ENCODE measurements at regions not wholly inside any gene's neighbourhood (a gene's known extent, or its start where the extent isn't known, plus 50 kb on each side); places are given as distances from the start of the nearest gene placed in this dataset.

DNA sequence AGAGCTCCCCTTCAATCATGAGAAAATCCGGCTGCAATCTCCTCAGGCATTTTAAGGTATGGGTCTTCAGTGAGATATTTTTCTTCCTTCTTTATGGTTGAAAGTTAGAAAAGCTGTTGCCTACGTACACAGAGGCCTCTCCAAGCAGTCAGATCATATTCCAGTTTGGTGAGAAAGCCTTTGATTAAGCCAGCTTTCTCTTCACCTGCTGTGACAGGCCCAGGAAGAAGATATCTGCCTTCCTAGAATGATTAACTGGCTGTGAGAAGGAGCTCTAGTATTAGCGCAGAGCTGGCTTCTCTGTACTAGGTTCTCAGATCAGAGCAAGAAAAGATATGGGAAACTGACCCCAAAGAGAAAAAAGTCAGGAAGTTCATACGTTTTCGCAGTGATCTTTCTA, 585.0 kb upstream of the CHAC2 start:
- H3K27ac ChIP-seq: no peak overlapping the region
- no peak for TF ChIP-seq CTCF (IDR thresholded peaks at IDR 0.05)
- no peak for TF ChIP-seq EP300 (IDR thresholded peaks at IDR 0.05)
- no peak for TF ChIP-seq POLR2A (IDR thresholded peaks at IDR 0.05)
- no peak for TF ChIP-seq POLR2AphosphoS5 (IDR thresholded peaks at IDR 0.05)
- 62% methylated on average over 5 of the region's 5 CpGs for WGBS

DNA sequence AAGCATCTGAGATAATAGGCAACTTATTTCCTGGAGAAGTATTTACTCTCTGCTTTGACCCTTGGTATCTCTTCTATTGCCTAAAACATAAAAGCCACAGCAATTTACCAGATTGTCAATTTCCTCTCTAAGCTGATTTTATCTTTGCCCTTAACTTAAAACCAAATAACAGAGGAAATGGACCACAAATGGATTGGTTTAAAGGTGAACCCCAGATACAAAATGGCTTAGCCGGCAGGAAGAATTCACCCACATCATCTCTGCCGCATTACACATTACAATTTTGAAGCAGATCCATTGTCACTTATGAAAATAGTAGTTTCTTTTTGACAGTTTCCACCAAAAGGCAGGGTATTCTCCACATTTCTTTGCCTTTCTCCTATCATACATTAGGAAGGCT, 585.8 kb upstream of the CHAC2 start:
- no peak for DNase-seq (ENCODE audit: low spot score in 2 of 2)
- Histone ChIP-seq H3K27me3 (no peaks in the 10 kb centered on the region), H3K36me3 (no peaks in the 10 kb centered on the region), H3K9me3 (no peaks in the 10 kb centered on the region), H3K4me3 (no peak overlapping the region), H3K4me1 (no peaks in the 10 kb centered on the region), H3K27ac (no peak overlapping the region)
- 73% methylated on average over 2 of the region's 2 CpGs for WGBS
- no peak for TF ChIP-seq CTCF (IDR thresholded peaks at IDR 0.05)
- no peak for TF ChIP-seq POLR2AphosphoS5 (IDR thresholded peaks at IDR 0.05)
- TF ChIP-seq POLR2A (IDR thresholded peaks at IDR 0.05): no peak
- no peak for TF ChIP-seq EP300 (IDR thresholded peaks at IDR 0.05)

More for the DNA sequence above, 585.0 kb upstream of the CHAC2 start:
- Histone ChIP-seq H3K9me3 (no peaks in the 10 kb centered on the region), H3K4me1 (no peaks in the 10 kb centered on the region), H3K36me3 (no peaks in the 10 kb centered on the region), H3K27me3 (no peaks in the 10 kb centered on the region), H3K4me3 (no peak overlapping the region)
- no peak for DNase-seq (ENCODE audit: low spot score in 2 of 2)

- Histone ChIP-seq H3K27ac (no peak overlapping the region), H3K4me3 (no peak overlapping the region), H3K27me3 (no peaks in the 10 kb centered on the region), H3K9me3 (no peaks in the 10 kb centered on the region), H3K4me1 (no peaks in the 10 kb centered on the region), H3K36me3 (no peaks in the 10 kb centered on the region)
- 14% methylated on average over 1 of the region's 1 CpG for WGBS
- no peak for TF ChIP-seq EP300 (IDR thresholded peaks at IDR 0.05)
- no peak for TF ChIP-seq POLR2A (IDR thresholded peaks at IDR 0.05)
- no peak for TF ChIP-seq CTCF (IDR thresholded peaks at IDR 0.05)
- no peak for DNase-seq (ENCODE audit: low spot score in 2 of 2)
Measured at GRCh38 chr2:53177327-53177726, 590.3 kb upstream of the CHAC2 start.

DNA sequence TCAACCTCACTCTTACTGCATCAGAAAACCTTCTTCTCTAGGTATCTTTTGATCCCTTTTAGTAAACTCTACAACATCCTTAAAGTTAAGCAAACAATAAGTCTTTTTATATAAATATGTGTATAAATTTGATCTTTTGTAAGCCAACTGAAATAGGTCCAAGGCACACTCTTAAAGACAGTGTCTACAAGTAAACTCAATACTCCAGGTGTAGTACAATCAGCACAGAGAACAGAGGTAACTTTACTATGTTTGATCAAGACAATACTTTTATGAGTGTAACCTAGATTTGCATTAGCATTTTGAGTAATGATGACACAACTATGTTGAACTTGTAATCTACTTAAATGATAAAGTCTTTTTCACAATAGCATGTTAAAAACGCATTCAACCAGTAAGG, 593.1 kb upstream of the CHAC2 start:
- no peak for TF ChIP-seq EP300 (IDR thresholded peaks at IDR 0.05)
- TF ChIP-seq CTCF (IDR thresholded peaks at IDR 0.05): no peak
- TF ChIP-seq POLR2AphosphoS5 (IDR thresholded peaks at IDR 0.05): no peak
- TF ChIP-seq POLR2A (IDR thresholded peaks at IDR 0.05): no peak
- H3K27ac ChIP-seq: no peak overlapping the region
- no peaks in the 10 kb centered on the region for H3K4me1 ChIP-seq
- WGBS: 69% methylated on average over 1 of the region's 1 CpG
- no peaks in the 10 kb centered on the region for H3K36me3 ChIP-seq
- no peaks in the 10 kb centered on the region for H3K27me3 ChIP-seq
- no peak overlapping the region for H3K4me3 ChIP-seq
- no peak for DNase-seq (ENCODE audit: low spot score in 2 of 2)
- H3K9me3 ChIP-seq: no peaks in the 10 kb centered on the region

GRCh38 chr2:53173698-53174455, 593.7 kb upstream of the CHAC2 start:
- DNase-seq (ENCODE audit: low spot score in 2 of 2): no peak
- H3K27me3 ChIP-seq: no peaks in the 10 kb centered on the region
- no peak overlapping the region for H3K27ac ChIP-seq
- no peaks in the 10 kb centered on the region for H3K36me3 ChIP-seq
- H3K4me3 ChIP-seq: no peak overlapping the region
- no peaks in the 10 kb centered on the region for H3K9me3 ChIP-seq
- TF ChIP-seq CTCF (IDR thresholded peaks at IDR 0.05) (no peak), EP300 (IDR thresholded peaks at IDR 0.05) (no peak), POLR2AphosphoS5 (IDR thresholded peaks at IDR 0.05) (no peak), POLR2A (IDR thresholded peaks at IDR 0.05) (no peak)
- WGBS: 78% methylated on average over 7 of the region's 7 CpGs
- no peaks in the 10 kb centered on the region for H3K4me1 ChIP-seq

Measured in suprapubic skin (tissue), 4 donors.